GM12873 (cell line): ENCODE measurements at regions not wholly inside any gene's neighbourhood (a gene's known extent, or its start where the extent isn't known, plus 50 kb on each side); places are given as distances from the start of the nearest gene placed in this dataset.

Experiments
- TF ChIP-seq, protein P1 (sequence below): IDR thresholded peaks from 2 replicates; pipeline ENCODE4 v1.5.1; 2012; ENCODE audit warnings: low read depth, mild to moderate bottlenecking, moderate library complexity, low read length, control low read depth; ENCODE audit not compliant: insufficient read depth; ENCODE audit errors: missing control alignments

DNA sequence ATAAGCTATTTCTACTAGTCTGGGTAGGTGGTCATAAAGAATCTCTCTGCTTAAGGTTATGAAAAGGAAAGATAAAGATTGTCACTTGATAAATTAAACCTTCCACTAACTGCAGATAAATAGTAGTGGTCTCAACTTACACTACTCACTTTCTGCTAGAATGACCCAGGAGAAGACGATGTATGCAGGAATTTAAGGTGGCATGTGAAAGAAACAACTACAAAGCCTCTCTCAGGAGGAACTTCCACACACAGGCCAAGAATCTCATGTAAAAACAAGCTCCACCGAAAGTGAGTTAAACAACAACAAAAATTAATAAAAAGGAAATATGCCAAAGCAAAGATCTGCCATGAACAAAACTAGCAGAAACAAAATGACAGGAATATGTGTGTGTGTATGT is 165.4 kb downstream of the CDC14C start:
- TF ChIP-seq, protein P1, sequence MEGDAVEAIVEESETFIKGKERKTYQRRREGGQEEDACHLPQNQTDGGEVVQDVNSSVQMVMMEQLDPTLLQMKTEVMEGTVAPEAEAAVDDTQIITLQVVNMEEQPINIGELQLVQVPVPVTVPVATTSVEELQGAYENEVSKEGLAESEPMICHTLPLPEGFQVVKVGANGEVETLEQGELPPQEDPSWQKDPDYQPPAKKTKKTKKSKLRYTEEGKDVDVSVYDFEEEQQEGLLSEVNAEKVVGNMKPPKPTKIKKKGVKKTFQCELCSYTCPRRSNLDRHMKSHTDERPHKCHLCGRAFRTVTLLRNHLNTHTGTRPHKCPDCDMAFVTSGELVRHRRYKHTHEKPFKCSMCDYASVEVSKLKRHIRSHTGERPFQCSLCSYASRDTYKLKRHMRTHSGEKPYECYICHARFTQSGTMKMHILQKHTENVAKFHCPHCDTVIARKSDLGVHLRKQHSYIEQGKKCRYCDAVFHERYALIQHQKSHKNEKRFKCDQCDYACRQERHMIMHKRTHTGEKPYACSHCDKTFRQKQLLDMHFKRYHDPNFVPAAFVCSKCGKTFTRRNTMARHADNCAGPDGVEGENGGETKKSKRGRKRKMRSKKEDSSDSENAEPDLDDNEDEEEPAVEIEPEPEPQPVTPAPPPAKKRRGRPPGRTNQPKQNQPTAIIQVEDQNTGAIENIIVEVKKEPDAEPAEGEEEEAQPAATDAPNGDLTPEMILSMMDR = no peak

DNA sequence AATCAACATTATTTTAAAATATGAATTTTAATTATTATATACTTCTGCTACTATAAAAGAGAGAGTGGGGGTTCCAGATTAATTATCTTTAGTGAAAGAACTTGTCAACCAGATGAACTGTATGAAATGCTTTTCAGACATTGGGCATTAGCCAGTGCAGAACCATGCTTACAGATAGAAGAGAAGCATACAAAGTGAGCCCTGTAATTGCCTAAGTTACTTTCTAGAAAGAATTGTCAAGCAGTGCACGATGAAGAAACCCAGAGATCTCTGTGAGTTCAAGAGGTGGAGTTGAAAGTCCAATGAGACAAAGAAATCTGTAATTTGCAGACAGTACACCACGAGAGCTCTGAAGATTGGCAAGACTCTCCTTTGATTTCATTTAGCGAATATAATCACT is 166.7 kb downstream of the CDC14C start:
- TF ChIP-seq, protein P1 = no peak

DNA sequence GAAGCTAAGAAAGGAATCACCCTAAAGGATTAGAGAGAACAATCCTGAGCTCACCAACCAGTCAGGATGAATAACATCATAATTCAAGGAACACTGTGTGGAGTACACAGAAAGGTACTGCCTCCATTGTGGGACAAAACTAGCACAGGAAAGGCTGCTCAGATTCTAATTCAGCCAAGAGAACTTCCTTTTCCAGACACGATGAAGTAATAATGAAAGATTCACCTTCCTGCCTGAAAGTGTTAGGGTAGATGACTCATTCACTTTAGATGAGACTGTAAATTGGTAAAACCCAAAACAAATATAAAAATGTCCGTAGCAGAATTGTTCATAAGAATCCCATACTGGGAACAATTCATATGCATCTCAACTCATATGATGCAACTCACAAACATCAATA is 167.2 kb downstream of the CDC14C start:
- TF ChIP-seq, protein P1 = no peak

DNA sequence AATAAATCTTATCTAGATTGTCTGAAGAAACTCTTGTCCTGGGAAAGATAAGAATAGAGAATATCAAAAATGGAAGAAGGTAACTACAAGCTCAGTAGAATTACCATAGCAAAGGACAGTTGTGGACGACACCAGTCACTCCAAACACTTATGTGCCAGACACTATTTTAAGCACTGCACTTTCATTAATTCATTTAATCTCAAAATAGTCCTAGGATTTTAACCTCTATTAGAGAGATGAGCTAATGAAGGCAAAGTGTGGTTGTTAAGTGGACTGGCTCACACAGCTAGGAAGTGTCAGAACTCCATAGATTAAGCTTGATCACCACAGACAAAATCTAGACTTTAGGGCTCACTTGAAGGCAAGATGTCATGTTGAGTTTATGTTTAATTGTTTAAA is 168.9 kb downstream of the CDC14C start:
- TF ChIP-seq, protein P1 = no peak

DNA sequence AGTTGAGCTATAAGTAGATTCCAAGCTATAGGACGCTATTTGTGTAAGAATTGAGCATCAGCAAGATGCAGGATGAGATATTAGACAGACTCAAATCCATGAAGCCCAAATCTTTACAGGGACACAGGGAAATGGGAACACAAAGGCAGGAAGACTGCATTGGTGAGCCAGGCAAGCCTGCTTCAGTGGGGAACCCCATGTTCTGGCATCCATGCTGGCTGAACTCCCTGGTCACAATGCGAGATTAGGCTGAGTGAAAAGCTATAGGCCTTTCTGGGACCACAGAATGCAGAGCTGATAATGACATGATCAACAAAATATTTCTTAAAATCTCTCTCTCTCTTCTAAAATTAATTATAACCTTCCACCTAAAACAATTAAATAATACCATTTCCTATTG is 170.5 kb downstream of the CDC14C start:
- TF ChIP-seq, protein P1 = no peak

DNA sequence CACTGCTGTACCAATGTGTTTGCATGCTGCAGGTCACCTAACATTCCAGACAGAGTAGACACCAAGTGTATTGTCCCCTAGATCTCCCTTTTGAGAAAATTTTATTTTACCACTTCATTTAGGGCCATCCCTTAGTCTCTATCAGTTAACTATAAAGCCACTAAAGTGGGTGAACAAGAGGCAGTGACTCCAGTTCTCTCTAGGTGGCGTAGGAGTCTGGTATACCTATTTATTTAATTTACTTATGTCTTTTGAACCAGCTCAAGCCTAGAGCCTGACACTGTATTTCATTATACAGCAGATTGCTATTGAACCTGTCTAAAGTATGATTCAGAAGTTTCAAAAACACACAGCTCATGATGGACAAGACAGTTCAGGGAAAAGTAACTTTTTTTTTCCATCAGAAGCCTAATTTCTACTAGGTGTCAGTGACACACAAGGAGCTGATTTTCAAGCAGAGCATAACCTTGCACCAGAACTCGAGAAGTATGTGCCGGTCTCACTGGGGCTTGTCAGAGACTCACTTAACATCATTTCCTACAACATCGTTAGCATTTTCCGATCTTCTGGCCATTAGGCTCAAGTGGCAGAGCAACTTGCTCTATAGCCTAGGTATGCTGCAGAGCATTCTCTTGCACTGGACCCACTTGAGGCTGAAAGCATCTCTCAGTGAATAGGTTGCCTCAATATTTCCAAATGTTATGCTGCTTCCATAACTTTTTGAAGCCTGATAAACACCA is 175.4 kb downstream of the CDC14C start:
- TF ChIP-seq, protein P1 = peak; percentile 12

DNA sequence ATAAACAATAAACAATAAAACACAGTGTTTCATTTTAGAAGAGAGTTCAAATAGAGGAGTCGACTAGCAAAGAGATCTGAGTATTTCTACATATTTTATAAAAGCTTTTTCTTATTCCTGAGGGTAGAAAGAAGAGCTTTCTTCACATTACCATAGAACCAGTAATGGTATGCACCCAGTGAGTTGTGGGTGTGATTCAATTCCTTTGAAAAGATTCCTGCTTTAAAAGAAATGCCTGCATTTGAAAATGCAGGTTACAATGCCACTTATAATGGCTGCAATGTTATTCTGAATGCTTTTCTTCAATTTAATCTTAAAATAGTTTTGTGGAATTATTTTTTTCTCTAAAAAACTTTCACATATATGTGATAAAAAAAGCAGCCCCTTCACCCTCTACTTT is 178.1 kb downstream of the CDC14C start:
- TF ChIP-seq, protein P1 = no peak
